HCT116 (cell line): ENCODE measurements at regions not wholly inside any gene's neighbourhood (a gene's known extent, or its start where the extent isn't known, plus 50 kb on each side); places are given as distances from the start of the nearest gene placed in this dataset.

Experiments used
- ATAC-seq: fragments of 200-7000 bp; cut with Tn5 transposase; 2 replicates; pipeline ENCODE4 v1.9.1; 2020; ENCODE audit warnings: mild to moderate bottlenecking, moderate library complexity
- BruUV-seq: library from RNA; stranded (reverse); fragments of 400-500 nt; replicated peaks from 2 replicates; lab custom pipeline; 2021; lab: Mats Ljungman, UMichigan
- CTCF ChIA-PET: fragments of 300-600 bp; sonication (Branson Sonifier 250); formaldehyde crosslinking; loops from one replicate; lab custom pipeline; 2021; ENCODE audit warnings: antibody characterized with exemption; lab: Charles Lee
- POLR2A ChIA-PET: fragments of 300-600, 350-600 bp; sonication (Branson Sonifier 250); formaldehyde crosslinking; loops from one replicate; lab custom pipeline; 2021; ENCODE audit warnings: antibody characterized with exemption; lab: Charles Lee
- RAD21 ChIA-PET, 2 experiments: fragments of 300-600 bp; sonication (Branson Sonifier 250); formaldehyde crosslinking; loops; one replicate each; lab custom pipeline; 2023; ENCODE audit warnings: low total read pairs in 2 of 2; ENCODE audit not compliant: uncharacterized antibody in 2 of 2, unreplicated experiment in 2 of 2, low non-redundant PET in 1 of 2; lab: Charles Lee
- DNase-seq: peaks from one replicate; pipeline ENCODE4 v3.0.0-alpha.2; 2010; ENCODE audit warnings: low read depth, low spot score
- H2AFZ ChIP-seq: fragments of 200-600 bp; shearing (Covaris generic), sonication (generic); 2 replicates; pipeline ENCODE4 v1.6.1; 2017; ENCODE audit warnings: low read depth, mixed run types, mixed read lengths, antibody characterized with exemption, low read length; ENCODE audit not compliant: poor library complexity, severe bottlenecking
- H3K27ac ChIP-seq: 2 replicates; pipeline ENCODE4 v1.5.1; 2012; ENCODE audit warnings: low read depth, low read length
- H3K27me3 ChIP-seq: fragments of 200-600 bp; sonication (generic); 2 replicates; pipeline ENCODE4 v1.6.1; 2016; ENCODE audit warnings: mixed run types, low read length, mixed read lengths; ENCODE audit not compliant: insufficient read depth
- H3K36me3 ChIP-seq, 2 experiments: fragments of 200-500 bp in 1 of 2; fragments of 200-600 bp in 1 of 2; sonication (Bioruptor generic) in 1 of 2; sonication (generic) in 1 of 2; 2 replicates each; pipeline versions ENCODE4 v1.5.1 to v1.6.1; 2014 to 2016; ENCODE audit warnings: low read length in 2 of 2, inconsistent platforms in 1 of 2, mixed read lengths in 1 of 2, mixed run types in 1 of 2; ENCODE audit not compliant: insufficient read depth in 2 of 2, control insufficient read depth in 1 of 2
- H3K4me1 ChIP-seq, 2 experiments: fragments of 200-600 bp in 1 of 2; sonication (generic) in 1 of 2; 2 replicates each; pipeline versions ENCODE4 v1.5.1 to v1.6.1; 2012 to 2017; ENCODE audit warnings: low read length in 2 of 2, inconsistent platforms in 1 of 2, mild to moderate bottlenecking in 1 of 2, mixed read lengths in 1 of 2, mixed run types in 1 of 2, moderate library complexity in 1 of 2; ENCODE audit not compliant: insufficient read depth in 2 of 2, control insufficient read depth in 1 of 2
- H3K4me2 ChIP-seq: fragments of 200-600 bp; sonication (generic); 2 replicates; pipeline ENCODE4 v1.6.1; 2017; ENCODE audit warnings: mixed run types, low read length, mixed read lengths
- H3K4me3 ChIP-seq, 2 experiments: fragments of 200-600 bp in 1 of 2; sonication (generic) in 1 of 2; replicated peaks in 1 of 2; 2 replicates each; pipeline ENCODE4 v1.5.1; 2011 to 2016; ENCODE audit warnings: low read length in 2 of 2, control low read depth in 1 of 2, low read depth in 1 of 2, mild to moderate bottlenecking in 1 of 2, mixed read lengths in 1 of 2, mixed run types in 1 of 2
- H3K79me2 ChIP-seq: fragments of 200-600 bp; sonication (generic); 2 replicates; pipeline ENCODE4 v1.6.1; 2017; ENCODE audit warnings: mild to moderate bottlenecking, mixed run types, low read length, moderate library complexity, mixed read lengths; ENCODE audit not compliant: insufficient read depth
- H3K9ac ChIP-seq: fragments of 200-600 bp; sonication (generic); 2 replicates; pipeline ENCODE4 v1.6.1; 2016; ENCODE audit warnings: low read length, mixed read lengths
- H3K9me2 ChIP-seq: fragments of 200-600 bp; sonication (generic), shearing (Covaris generic); 2 replicates; pipeline ENCODE4 v1.6.1; 2017; ENCODE audit warnings: mixed run types, mild to moderate bottlenecking, moderate library complexity; ENCODE audit not compliant: insufficient read depth
- H3K9me3 ChIP-seq, 2 experiments: fragments of 200-500 bp in 1 of 2; fragments of 200-600 bp in 1 of 2; sonication (Bioruptor generic) in 1 of 2; sonication (generic) in 1 of 2; 2 replicates each; pipeline ENCODE4 v1.6.1; 2014 to 2017; ENCODE audit warnings: low read length in 2 of 2, mixed read lengths in 2 of 2, inconsistent platforms in 1 of 2, low read depth in 1 of 2, mild to moderate bottlenecking in 1 of 2, mixed run types in 1 of 2, moderate library complexity in 1 of 2; ENCODE audit not compliant: control insufficient read depth in 1 of 2, insufficient read depth in 1 of 2
- H4K20me1 ChIP-seq: fragments of 200-600 bp; sonication (generic), shearing (Covaris generic); 2 replicates; pipeline ENCODE4 v1.6.1; 2017; ENCODE audit warnings: mixed run types, mild to moderate bottlenecking, moderate library complexity; ENCODE audit not compliant: insufficient read depth
- CBX3 ChIP-seq: IDR thresholded peaks from 2 replicates; pipeline ENCODE4 v1.6.1; 2012; ENCODE audit warnings: low read depth
- ELF1 ChIP-seq: IDR thresholded peaks from 2 replicates; pipeline ENCODE4 v1.6.1; 2012; ENCODE audit warnings: low read depth, borderline replicate concordance
- EZH2phosphoT487 ChIP-seq: fragments of 200-600 bp; IDR thresholded peaks from 2 replicates; pipeline ENCODE4 v1.6.1; 2018; ENCODE audit warnings: antibody characterized with exemption, borderline replicate concordance
- POLR2A ChIP-seq: IDR thresholded peaks from 2 replicates; pipeline ENCODE4 v1.7.0; 2011; ENCODE audit warnings: borderline replicate concordance; ENCODE audit not compliant: insufficient read depth, insufficient read length; ENCODE audit errors: extremely low read depth
- POLR2AphosphoS5 ChIP-seq: IDR thresholded peaks from 2 replicates; pipeline ENCODE4 v1.6.1; 2011; ENCODE audit warnings: mild to moderate bottlenecking, low read depth, low read length, moderate library complexity
- SRF ChIP-seq: IDR thresholded peaks from 2 replicates; pipeline ENCODE4 v1.6.1; 2012; ENCODE audit warnings: low read depth
- TCF7L2 ChIP-seq: IDR thresholded peaks from 2 replicates; pipeline ENCODE4 v1.7.0; 2011; ENCODE audit warnings: borderline replicate concordance, inconsistent platforms; ENCODE audit not compliant: insufficient read depth, insufficient read length; ENCODE audit errors: extremely low read depth
- ZBTB33 ChIP-seq: IDR thresholded peaks from 2 replicates; pipeline ENCODE4 v1.6.1; 2011; ENCODE audit warnings: mild to moderate bottlenecking, low read length, moderate library complexity; ENCODE audit not compliant: insufficient replicate concordance; ENCODE audit errors: extremely low read depth
- ZNF274 ChIP-seq: fragments of 200-500 bp; sonication (Bioruptor generic); IDR thresholded peaks from 2 replicates; pipeline ENCODE4 v1.6.1; 2014; ENCODE audit warnings: mild to moderate bottlenecking, low read depth, low read length, inconsistent platforms
- intact Hi-C: fragments of 100-400 bp; cut with micrococcal nuclease; formaldehyde crosslinking; loops from 2 replicates; pipeline ENCODE4 v1.10.0; 2022

GRCh38 chr1:98340511-98340910, 321.0 kb upstream of the SNX7 start:
- RAD21 ChIA-PET = no interaction called here

GRCh38 chr1:98336472-98337083, 324.9 kb upstream of the SNX7 start:
- Histone ChIP-seq H3K9me2 (no peaks in the 10 kb centered on the region), H3K27ac (no peak overlapping the region), H3K9me3 (no peaks in the 10 kb centered on the region), H3K79me2 (no peaks in the 10 kb centered on the region), H3K9ac (no peak overlapping the region), H4K20me1 (no peaks in the 10 kb centered on the region), H3K4me2 (no peak overlapping the region), H2AFZ (peak overlapping the region; percentile 3), H3K36me3 (no peaks in the 10 kb centered on the region), H3K27me3 (no peaks in the 10 kb centered on the region), H3K4me1 (no peaks in the 10 kb centered on the region), H3K4me3 (no peak overlapping the region)
- no TSS peak for BruUV-seq
- CTCF ChIA-PET = no interaction called here
- TF ChIP-seq TCF7L2 = no peak
- no peak for TF ChIP-seq CBX3
- TF ChIP-seq SRF = no peak
- TF ChIP-seq EZH2phosphoT487 = no peak
- TF ChIP-seq ZBTB33 = no peak
- no peak for TF ChIP-seq POLR2AphosphoS5
- no peak for TF ChIP-seq ELF1
- no peak for TF ChIP-seq POLR2A
- RAD21 ChIA-PET = no interaction called here
- POLR2A ChIA-PET = no interaction called here
- no peak for DNase-seq
- no peak for ATAC-seq
- intact Hi-C loops = no loop called here

More at GRCh38 chr1:98340511-98340910, 321.0 kb upstream of the SNX7 start:
- Histone ChIP-seq H3K9ac (no peak overlapping the region), H3K27me3 (no peaks in the 10 kb centered on the region), H4K20me1 (no peaks in the 10 kb centered on the region), H3K4me1 (no peaks in the 10 kb centered on the region), H2AFZ (no peak overlapping the region), H3K27ac (no peak overlapping the region), H3K79me2 (no peaks in the 10 kb centered on the region), H3K36me3 (no peaks in the 10 kb centered on the region), H3K4me3 (no peak overlapping the region), H3K9me2 (no peaks in the 10 kb centered on the region), H3K4me2 (no peak overlapping the region), H3K9me3 (no peaks in the 10 kb centered on the region)
- TF ChIP-seq ZNF274 = no peak
- no peak for TF ChIP-seq TCF7L2
- BruUV-seq = no TSS peak
- intact Hi-C loops = no loop called here
- ATAC-seq (no peak), DNase-seq (no peak)
- ChIA-PET POLR2A (no interaction called here), CTCF (no interaction called here)
